ENCODE measurements at regions not wholly inside any gene's neighbourhood (a gene's known extent, or its start where the extent isn't known, plus 50 kb on each side); places are given as distances from the start of the nearest gene placed in this dataset.

- TF ChIP-seq RXRA (IDR thresholded peaks at IDR 0.05) (no peak), HNF4G (IDR thresholded peaks at IDR 0.05) (no peak), EGR1 (IDR thresholded peaks at IDR 0.05; ENCODE audit: low read depth in 2 of 2) (no peak), ZBTB33 (IDR thresholded peaks at IDR 0.05) (no peak), ATF3 (IDR thresholded peaks at IDR 0.05) (no peak)
- 70% methylated on average over 2 of the region's 2 CpGs for WGBS
- Histone ChIP-seq H3K4me3 (ENCODE audit: low read depth in 1 of 3, low read length in 3 of 3) (no peak overlapping the region), H3K27me3 (ENCODE audit: control insufficient read depth in 4 of 4, insufficient read depth in 4 of 4, low read length in 3 of 4) (no peaks in the 10 kb centered on the region), H3K4me1 (ENCODE audit: control insufficient read depth in 4 of 4, insufficient read depth in 4 of 4, low read length in 3 of 4) (no peaks in the 10 kb centered on the region), H3K27ac (ENCODE audit: low read depth in 1 of 2, low read length in 2 of 2) (no peak overlapping the region), H3K9ac (ENCODE audit: low read depth in 1 of 2, low read length in 2 of 2) (no peak overlapping the region), H3K9me3 (ENCODE audit: control insufficient read depth in 4 of 4, low read length in 3 of 4) (no peaks in the 10 kb centered on the region), H3K36me3 (ENCODE audit: control insufficient read depth in 4 of 4, insufficient read depth in 3 of 4, low read depth in 1 of 4, low read length in 3 of 4) (no peaks in the 10 kb centered on the region)
- no peak for DNase-seq (ENCODE audit: low spot score)
Measured at GRCh38 chr3:177976241-177976640, 560.0 kb upstream of the KCNMB2 start.

GRCh38 chr3:177976866-177977265, 559.4 kb upstream of the KCNMB2 start:
- H3K36me3 ChIP-seq (ENCODE audit: control insufficient read depth in 4 of 4, insufficient read depth in 3 of 4, low read depth in 1 of 4, low read length in 3 of 4) = no peaks in the 10 kb centered on the region
- no peak overlapping the region for H3K4me3 ChIP-seq (ENCODE audit: low read depth in 1 of 3, low read length in 3 of 3)
- no peak overlapping the region for H3K27ac ChIP-seq (ENCODE audit: low read depth in 1 of 2, low read length in 2 of 2)
- no peaks in the 10 kb centered on the region for H3K9me3 ChIP-seq (ENCODE audit: control insufficient read depth in 4 of 4, low read length in 3 of 4)
- WGBS = 94% methylated on average over 2 of the region's 2 CpGs
- TF ChIP-seq CTCF (IDR thresholded peaks at IDR 0.05; ENCODE audit: low read depth, low read length, missing input control) (no peak), EGR1 (IDR thresholded peaks at IDR 0.05; ENCODE audit: low read depth in 2 of 2) (no peak), RXRA (IDR thresholded peaks at IDR 0.05) (no peak), GABPA (IDR thresholded peaks at IDR 0.05 in 1 of 2, conservative IDR thresholded peaks at IDR 0.05 in 1 of 2) (no peak), FOXA2 (IDR thresholded peaks at IDR 0.05) (no peak), HNF4G (IDR thresholded peaks at IDR 0.05) (no peak), FOXA1 (IDR thresholded peaks at IDR 0.05) (no peak), ATF3 (IDR thresholded peaks at IDR 0.05) (no peak), YY1 (IDR thresholded peaks at IDR 0.05) (no peak), NR2F2 (IDR thresholded peaks at IDR 0.05) (no peak), SP1 (IDR thresholded peaks at IDR 0.05) (no peak), MAX (IDR thresholded peaks at IDR 0.05) (no peak), RAD21 (IDR thresholded peaks at IDR 0.05) (no peak)
- DNase-seq (ENCODE audit: low spot score) = no peak
- no peaks in the 10 kb centered on the region for H3K27me3 ChIP-seq (ENCODE audit: control insufficient read depth in 4 of 4, insufficient read depth in 4 of 4, low read length in 3 of 4)
- H3K4me1 ChIP-seq (ENCODE audit: control insufficient read depth in 4 of 4, insufficient read depth in 4 of 4, low read length in 3 of 4) = no peaks in the 10 kb centered on the region
- H3K9ac ChIP-seq (ENCODE audit: low read depth in 1 of 2, low read length in 2 of 2) = no peak overlapping the region
